ENCODE measurements at regions not wholly inside any gene's neighbourhood (a gene's known extent, or its start where the extent isn't known, plus 50 kb on each side); places are given as distances from the start of the nearest gene placed in this dataset.

DNA sequence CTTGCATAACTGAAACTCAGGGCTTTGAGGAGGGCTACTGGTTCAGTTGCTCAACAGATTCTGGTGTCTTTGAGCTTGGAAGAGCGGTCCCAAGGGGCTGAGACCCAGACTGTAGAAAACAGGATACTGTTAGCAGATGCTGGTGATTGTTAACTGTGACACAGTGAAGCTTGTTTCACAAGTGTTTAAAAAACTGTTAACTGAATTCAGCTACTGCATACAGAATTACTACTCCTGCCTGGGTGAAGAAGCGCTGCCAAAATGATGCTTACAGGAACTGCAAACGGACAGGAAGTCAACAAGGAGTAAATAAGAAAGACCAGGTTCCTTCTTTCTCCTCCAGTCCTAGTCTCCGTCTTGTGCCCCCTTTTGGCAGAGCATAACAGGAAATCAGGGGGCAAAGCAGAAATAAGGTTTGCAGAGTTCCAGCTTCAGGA lies 195.3 kb upstream of the USP25 start:
- TF ChIP-seq PATZ1 (CRISPR knock-in tag; IDR thresholded peaks at IDR 0.05; ENCODE audit: borderline replicate concordance) (no peak), ESRRG (CRISPR knock-in tag; IDR thresholded peaks at IDR 0.05) (no peak), PPARA (CRISPR knock-in tag; IDR thresholded peaks at IDR 0.05; ENCODE audit: borderline replicate concordance) (no peak), CSDC2 (CRISPR knock-in tag; IDR thresholded peaks at IDR 0.05) (no peak)

All from SK-N-SH treated with all-trans-retinoic acid at 6 μM for 48 hours (cell line).